CD14-positive monocyte (primary cell): ENCODE measurements at regions not wholly inside any gene's neighbourhood (a gene's known extent, or its start where the extent isn't known, plus 50 kb on each side); places are given as distances from the start of the nearest gene placed in this dataset.

Experiments
- DNase-seq, 3 donors: peaks; one replicate each; pipeline ENCODE4 v3.0.0-alpha.2; 2011 to 2022
- H2AFZ ChIP-seq: 2 replicates; pipeline ENCODE4 v1.6.0; 2012; ENCODE audit warnings: mild to moderate bottlenecking, low read depth, low read length, inconsistent platforms; ENCODE audit not compliant: insufficient read depth, poor library complexity, severe bottlenecking
- H3K27ac ChIP-seq, 2 donors: 1 replicate in 1 of 2; 2 replicates in 1 of 2; pipeline ENCODE4 v1.5.1; 2012 to 2013; ENCODE audit warnings: low read length in 2 of 2, control low read depth in 1 of 2, inconsistent platforms in 1 of 2, low read depth in 1 of 2, mild to moderate bottlenecking in 1 of 2
- H3K27me3 ChIP-seq, 2 donors: one replicate each; pipeline versions ENCODE4 v1.6.0 to v1.6.1; 2011 to 2013; ENCODE audit warnings: low read length in 2 of 2; ENCODE audit not compliant: control insufficient read depth in 2 of 2, insufficient read depth in 2 of 2
- H3K36me3 ChIP-seq, 2 donors: replicated peaks in 1 of 2; 1 replicate in 1 of 2; 2 replicates in 1 of 2; pipeline versions ENCODE4 v1.5.1 to v1.6.1; 2012 to 2013; ENCODE audit warnings: low read length in 2 of 2, control low read depth in 1 of 2, inconsistent platforms in 1 of 2, mild to moderate bottlenecking in 1 of 2; ENCODE audit not compliant: insufficient read depth in 2 of 2, control insufficient read depth in 1 of 2
- H3K4me1 ChIP-seq, 2 donors: 1 replicate in 1 of 2; 2 replicates in 1 of 2; pipeline versions ENCODE4 v1.5.1 to v1.6.1; 2012 to 2013; ENCODE audit warnings: low read length in 2 of 2, control low read depth in 1 of 2, inconsistent platforms in 1 of 2, mild to moderate bottlenecking in 1 of 2, moderate library complexity in 1 of 2; ENCODE audit not compliant: insufficient read depth in 2 of 2, control insufficient read depth in 1 of 2
- H3K4me2 ChIP-seq: replicated peaks from 2 replicates; pipeline ENCODE3; 2012; ENCODE audit warnings: low read length, moderate library complexity, mild to moderate bottlenecking; ENCODE audit not compliant: poor library complexity, severe bottlenecking; ENCODE audit errors: extremely low read depth
- H3K4me3 ChIP-seq, 3 experiments: fragments of 200-600 bp in 1 of 3; sonication (generic) in 1 of 3; replicated peaks in 1 of 3; 1 replicate in 2 of 3; 2 replicates in 1 of 3; pipeline ENCODE4 v1.5.1; 2011 to 2013; ENCODE audit warnings: low read length in 3 of 3, mild to moderate bottlenecking in 3 of 3, control low read depth in 2 of 3, low read depth in 2 of 3, inconsistent platforms in 1 of 3, moderate library complexity in 1 of 3
- H3K79me2 ChIP-seq: 2 replicates; pipeline ENCODE4 v1.6.0; 2012; ENCODE audit warnings: mild to moderate bottlenecking, control low read depth, inconsistent platforms, low read length, moderate library complexity; ENCODE audit not compliant: insufficient read depth
- H3K9ac ChIP-seq: 2 replicates; pipeline ENCODE4 v1.6.0; 2017; ENCODE audit warnings: low read length, mild to moderate bottlenecking; ENCODE audit not compliant: insufficient read depth, poor library complexity, severe bottlenecking
- H3K9me3 ChIP-seq, 2 donors: replicated peaks in 1 of 2; 1 replicate in 1 of 2; 2 replicates in 1 of 2; pipeline versions ENCODE4 v1.5.1 to v1.6.1; 2012 to 2013; ENCODE audit warnings: low read length in 2 of 2, control low read depth in 1 of 2; ENCODE audit not compliant: control insufficient read depth in 1 of 2, insufficient read depth in 1 of 2
- H4K20me1 ChIP-seq: 2 replicates; pipeline ENCODE4 v1.6.0; 2012; ENCODE audit warnings: mild to moderate bottlenecking, low read length, control low read depth, moderate library complexity; ENCODE audit not compliant: insufficient read depth
- H3K27ac Mint-ChIP-seq, 7 donors: one replicate each; pipeline ENCODE4 v1.8.0; 2020; ENCODE audit warnings: mild to moderate bottlenecking in 7 of 7, mixed read lengths in 7 of 7, moderate library complexity in 6 of 7, inconsistent platforms in 2 of 7
- H3K27me3 Mint-ChIP-seq, 3 donors: one replicate each; pipeline ENCODE4 v1.8.0; 2021 to 2022; ENCODE audit warnings: low read depth in 3 of 3, mild to moderate bottlenecking in 3 of 3, mixed read lengths in 3 of 3, moderate library complexity in 3 of 3, inconsistent platforms in 1 of 3
- H3K36me3 Mint-ChIP-seq, 2 donors: one replicate each; pipeline ENCODE4 v1.8.0; 2020; ENCODE audit warnings: mixed read lengths in 2 of 2, inconsistent platforms in 1 of 2, mild to moderate bottlenecking in 1 of 2
- H3K4me1 Mint-ChIP-seq: one replicate; pipeline ENCODE4 v1.8.0; 2020; ENCODE audit warnings: mild to moderate bottlenecking, mixed read lengths
- H3K4me3 Mint-ChIP-seq, 2 donors: one replicate each; pipeline ENCODE4 v1.8.0; 2020; ENCODE audit warnings: mild to moderate bottlenecking in 2 of 2, mixed read lengths in 2 of 2, moderate library complexity in 1 of 2
- H3K9me3 Mint-ChIP-seq, 7 donors: one replicate each; pipeline ENCODE4 v1.8.0; 2020 to 2022; ENCODE audit warnings: mixed read lengths in 7 of 7, mild to moderate bottlenecking in 6 of 7, moderate library complexity in 6 of 7, inconsistent platforms in 2 of 7
- CTCF ChIP-seq: fragments of 200-600 bp; IDR thresholded peaks from one replicate; pipeline ENCODE4 v1.8.0; 2022; ENCODE audit warnings: antibody characterized with exemption, mild to moderate bottlenecking
- WGBS: methylation state at CpG from one replicate; pipeline ENCODE4 v1.1.5; 2013; ENCODE audit warnings: missing lambda C conversion rate; ENCODE audit not compliant: insufficient coverage; 5-methylcytosine and 5-hydroxymethylcytosine counted together
- intact Hi-C, 2 donors: fragments of 100-400 bp; cut with micrococcal nuclease; formaldehyde crosslinking; loops; one replicate each; pipeline versions ENCODE4 v1.15.0 to v1.15.1; 2023

DNA sequence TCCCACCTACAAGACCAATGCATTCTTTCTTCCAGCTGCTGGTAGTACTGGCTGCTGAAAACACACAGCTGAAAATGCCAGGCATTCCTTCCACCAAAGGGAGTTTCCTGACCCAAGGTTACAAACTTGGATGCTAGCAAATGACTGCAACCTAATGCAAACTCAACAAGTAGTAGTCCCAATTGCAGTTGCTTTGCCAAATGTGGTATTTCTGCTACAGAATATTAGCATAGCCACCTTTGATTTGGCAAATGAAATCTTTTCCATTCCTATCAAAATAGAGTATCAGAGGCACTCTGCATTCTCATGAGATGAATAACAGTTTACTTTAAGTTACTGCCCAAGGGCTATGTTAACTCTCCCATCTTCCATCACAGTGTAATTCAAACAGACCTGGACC is 172.0 kb upstream of the ARHGAP42 start:
- Histone ChIP-seq H4K20me1 (no peaks in the 10 kb centered on the region), H3K4me2 (no peak overlapping the region), H3K27me3 (no peaks in the 10 kb centered on the region), H3K36me3 (no peaks in the 10 kb centered on the region), H2AFZ (no peak overlapping the region), H3K9ac (no peak overlapping the region), H3K27ac (no peak overlapping the region), H3K4me1 (no peaks in the 10 kb centered on the region), H3K79me2 (no peaks in the 10 kb centered on the region), H3K4me3 (no peak overlapping the region), H3K9me3 (peaks cover 5 to 7% of the 10 kb centered on the region in 2 donors)
- Mint-ChIP-seq H3K4me1 (no peaks in the 10 kb centered on the region), H3K27me3 (no peaks in the 10 kb centered on the region), H3K4me3 (no peak overlapping the region), H3K36me3 (no peaks in the 10 kb centered on the region), H3K27ac (no peak overlapping the region), H3K9me3 (peaks cover 0 to 11% (median 5%) of the 10 kb centered on the region in 7 donors)
- no peak for TF ChIP-seq CTCF
- intact Hi-C loops, result no loop called here
- DNase-seq, result no peak

DNA sequence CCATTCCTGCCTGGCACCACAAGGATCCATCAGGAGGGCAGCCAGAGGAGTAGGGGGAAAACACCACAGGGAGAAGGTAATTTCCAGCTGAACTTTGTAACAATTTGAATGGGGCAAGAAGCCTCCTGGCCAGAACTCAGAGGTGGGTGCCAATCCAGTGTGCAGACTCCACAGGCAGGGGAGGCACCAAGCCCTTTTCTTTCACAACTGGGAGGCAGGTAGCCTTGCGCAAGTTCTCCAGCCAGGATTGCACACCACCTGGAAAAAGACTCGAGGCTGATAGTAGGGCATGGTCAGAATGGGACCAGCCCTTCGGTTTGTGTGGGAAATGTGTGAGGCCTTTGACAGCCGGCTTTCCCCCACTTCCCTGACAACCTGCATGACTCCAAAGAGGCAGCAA is 161.9 kb upstream of the ARHGAP42 start:
- Mint-ChIP-seq H3K36me3 (no peaks in the 10 kb centered on the region), H3K4me3 (no peak overlapping the region), H3K27me3 (peaks cover 0 to 4% (median 2%) of the 10 kb centered on the region in 3 donors), H3K4me1 (no peaks in the 10 kb centered on the region), H3K9me3 (peaks cover 11 to 33% (median 18%) of the 10 kb centered on the region in 7 donors), H3K27ac (no peak overlapping the region)
- TF ChIP-seq CTCF, result no peak
- Histone ChIP-seq H3K4me1 (no peaks in the 10 kb centered on the region), H3K79me2 (no peaks in the 10 kb centered on the region), H2AFZ (no peak overlapping the region), H3K9me3 (peaks cover 24 to 29% of the 10 kb centered on the region in 2 donors), H3K9ac (no peak overlapping the region), H3K36me3 (no peaks in the 10 kb centered on the region), H4K20me1 (no peaks in the 10 kb centered on the region), H3K27ac (no peak overlapping the region), H3K4me2 (no peak overlapping the region), H3K4me3 (no peak overlapping the region), H3K27me3 (no peaks in the 10 kb centered on the region)
- DNase-seq, result no peak
- intact Hi-C loops, result no loop called here
- no CpG with 5 or more reads among the region's 4 CpGs for WGBS
